Activated CD8-positive, alpha-beta memory T cell treated with anti-CD3 and anti-CD28 coated beads, Interleukin-2, amount 50 U/mL, for 48 hours (primary cell): ENCODE measurements at regions not wholly inside any gene's neighbourhood (a gene's known extent, or its start where the extent isn't known, plus 50 kb on each side); places are given as distances from the start of the nearest gene placed in this dataset.

Experiments
- DNase-seq: peaks from one replicate; pipeline ENCODE4 v3.0.0-alpha.2; 2020

GRCh38 chr16:63005356-63005755, 969.1 kb upstream of the CDH8 start:
- DNase-seq, result no peak

DNA sequence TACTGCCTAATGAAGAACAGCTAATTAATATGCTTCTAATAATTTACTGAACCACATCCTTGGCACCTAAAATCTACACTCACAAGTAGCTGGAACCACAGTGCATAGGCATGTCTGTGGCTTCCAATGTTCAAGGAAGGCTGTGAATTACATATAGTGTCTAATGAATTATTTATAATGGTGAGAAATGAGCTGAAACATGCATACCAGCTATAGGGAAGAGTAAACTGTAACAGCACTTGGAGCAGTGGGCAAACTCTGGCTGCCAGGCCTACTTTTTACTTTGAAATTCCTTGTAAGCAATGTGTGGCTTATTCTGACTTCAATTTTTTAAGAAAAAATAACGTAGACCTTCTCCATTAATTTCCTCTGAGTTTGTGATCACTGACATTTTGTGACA, 953.2 kb upstream of the CDH8 start:
- DNase-seq, result no peak

- DNase-seq, result no peak
Measured at GRCh38 chr16:62985722-62986121, 949.5 kb upstream of the CDH8 start.

- no peak for DNase-seq
Measured at GRCh38 chr16:62978451-62978850, 942.2 kb upstream of the CDH8 start.

DNA sequence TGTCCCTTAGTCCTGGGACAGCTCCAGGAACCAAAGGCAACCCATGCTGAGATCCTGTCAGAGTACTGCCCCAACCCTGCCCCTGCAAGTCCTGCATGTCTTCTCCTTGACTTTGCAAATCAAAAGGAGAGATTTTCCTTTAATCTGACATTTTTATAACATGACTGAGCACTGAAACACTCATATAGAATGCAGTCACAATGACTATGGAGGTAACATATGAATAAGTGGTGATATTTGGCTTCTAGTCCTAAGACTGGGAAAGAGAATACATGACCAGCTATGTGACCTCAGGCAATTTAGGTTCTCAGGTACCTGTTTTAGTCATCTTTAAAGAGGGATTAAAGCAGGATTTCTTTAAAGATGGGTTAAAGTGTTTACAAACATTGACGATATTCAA, 941.6 kb upstream of the CDH8 start:
- DNase-seq, result no peak

DNA sequence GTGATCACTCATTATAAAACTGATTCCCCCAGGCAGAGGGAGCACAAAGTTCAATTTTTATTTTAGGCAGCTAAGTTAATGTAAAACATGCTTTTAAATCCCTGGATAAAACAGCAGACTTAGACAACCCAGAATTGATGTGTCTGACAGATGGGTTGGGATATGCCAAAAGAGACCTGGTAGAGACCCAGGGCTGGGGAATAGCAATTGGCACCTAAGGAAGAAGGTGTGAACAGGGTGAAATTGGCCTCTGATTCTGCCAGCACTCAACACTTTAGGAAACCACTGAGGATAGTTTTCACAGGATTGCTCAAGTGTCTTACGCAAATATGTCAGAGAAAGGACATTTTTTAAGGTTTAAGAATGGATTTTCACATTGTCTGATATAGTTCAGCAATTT, 938.2 kb upstream of the CDH8 start:
- no peak for DNase-seq

DNA sequence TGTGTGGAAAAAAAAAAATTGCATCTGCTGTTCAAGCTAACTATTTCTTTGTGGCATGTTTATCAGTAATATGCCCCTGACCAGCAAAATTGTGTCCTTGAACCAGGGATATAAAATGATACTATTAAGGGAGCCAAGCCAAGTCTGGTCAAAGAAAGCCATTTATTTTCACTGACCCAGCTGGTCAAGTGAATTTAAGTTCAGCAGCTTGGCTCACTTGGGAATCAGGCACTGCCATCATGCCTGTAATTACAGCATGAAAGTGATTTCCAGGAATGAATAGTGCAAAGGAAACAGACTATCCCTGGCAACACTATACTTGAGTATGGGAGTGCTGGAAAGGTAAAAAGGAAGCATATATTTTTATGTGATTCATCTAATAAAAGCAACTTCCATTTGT, 934.6 kb upstream of the CDH8 start:
- DNase-seq, result no peak

GRCh38 chr16:62969711-62970318, 933.6 kb upstream of the CDH8 start:
- no peak for DNase-seq

DNA sequence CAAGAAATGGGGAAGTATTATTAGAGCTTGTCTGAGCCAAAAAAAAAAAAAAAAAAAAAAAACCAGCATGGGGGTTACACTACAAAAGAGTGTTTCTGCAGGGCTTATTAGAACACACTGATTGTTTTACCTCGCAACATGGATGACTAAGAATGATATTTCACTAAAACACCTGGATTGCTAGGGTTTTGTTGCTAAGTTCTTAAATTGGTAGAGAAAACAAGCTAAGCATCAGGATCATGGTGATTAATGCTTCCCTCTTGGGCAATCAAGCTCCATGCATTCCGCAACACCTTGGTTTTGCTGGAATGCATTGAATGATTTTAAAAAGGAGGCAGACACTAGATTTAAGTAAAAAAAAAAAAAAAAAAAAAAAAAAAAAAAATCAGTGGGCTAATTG, 931.4 kb upstream of the CDH8 start:
- DNase-seq, result no peak

DNA sequence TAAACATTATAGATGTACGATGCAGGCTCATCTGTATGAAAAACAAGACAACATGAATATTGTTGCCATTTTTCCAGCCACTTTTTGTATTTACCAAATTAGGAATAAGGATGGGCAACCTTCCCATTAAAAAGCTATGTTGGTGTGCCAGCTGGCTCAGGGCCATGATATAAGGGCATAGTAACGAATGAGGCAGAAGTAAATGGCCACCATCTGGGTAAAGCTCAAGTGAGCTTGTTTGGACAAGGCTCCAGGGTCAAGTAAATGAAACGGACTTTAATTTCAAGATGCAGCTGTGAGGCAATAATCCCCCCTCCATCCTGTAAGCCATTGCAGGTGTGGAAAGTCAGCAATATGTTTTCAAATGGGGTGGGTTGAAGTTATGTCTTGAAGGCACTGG, 930.9 kb upstream of the CDH8 start:
- no peak for DNase-seq

- no peak for DNase-seq
Measured at GRCh38 chr16:62966626-62967025, 930.4 kb upstream of the CDH8 start.

- DNase-seq, result no peak
Measured at GRCh38 chr16:62965831-62966230, 929.6 kb upstream of the CDH8 start.

DNA sequence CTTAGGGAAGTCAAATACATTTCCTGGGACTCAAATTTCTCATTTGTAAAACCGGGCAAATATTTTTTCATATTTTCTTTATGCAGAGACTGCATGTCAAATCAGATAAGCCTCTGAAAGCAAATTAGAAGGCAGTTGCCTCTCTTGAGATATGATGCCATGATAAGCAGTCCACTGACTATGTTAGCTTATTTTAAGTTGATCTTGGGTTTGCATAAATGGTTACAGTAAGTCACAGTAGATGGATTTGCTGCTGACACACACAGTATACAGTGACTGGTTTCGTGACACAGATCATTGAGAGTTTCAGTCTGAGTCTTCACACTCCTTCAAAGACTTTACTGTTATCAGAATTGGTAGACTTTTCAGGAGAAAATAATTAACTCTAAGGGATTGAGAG, 927.6 kb upstream of the CDH8 start:
- DNase-seq, result no peak

- DNase-seq, result no peak
Measured at GRCh38 chr16:62955033-62955349, 918.8 kb upstream of the CDH8 start.

DNA sequence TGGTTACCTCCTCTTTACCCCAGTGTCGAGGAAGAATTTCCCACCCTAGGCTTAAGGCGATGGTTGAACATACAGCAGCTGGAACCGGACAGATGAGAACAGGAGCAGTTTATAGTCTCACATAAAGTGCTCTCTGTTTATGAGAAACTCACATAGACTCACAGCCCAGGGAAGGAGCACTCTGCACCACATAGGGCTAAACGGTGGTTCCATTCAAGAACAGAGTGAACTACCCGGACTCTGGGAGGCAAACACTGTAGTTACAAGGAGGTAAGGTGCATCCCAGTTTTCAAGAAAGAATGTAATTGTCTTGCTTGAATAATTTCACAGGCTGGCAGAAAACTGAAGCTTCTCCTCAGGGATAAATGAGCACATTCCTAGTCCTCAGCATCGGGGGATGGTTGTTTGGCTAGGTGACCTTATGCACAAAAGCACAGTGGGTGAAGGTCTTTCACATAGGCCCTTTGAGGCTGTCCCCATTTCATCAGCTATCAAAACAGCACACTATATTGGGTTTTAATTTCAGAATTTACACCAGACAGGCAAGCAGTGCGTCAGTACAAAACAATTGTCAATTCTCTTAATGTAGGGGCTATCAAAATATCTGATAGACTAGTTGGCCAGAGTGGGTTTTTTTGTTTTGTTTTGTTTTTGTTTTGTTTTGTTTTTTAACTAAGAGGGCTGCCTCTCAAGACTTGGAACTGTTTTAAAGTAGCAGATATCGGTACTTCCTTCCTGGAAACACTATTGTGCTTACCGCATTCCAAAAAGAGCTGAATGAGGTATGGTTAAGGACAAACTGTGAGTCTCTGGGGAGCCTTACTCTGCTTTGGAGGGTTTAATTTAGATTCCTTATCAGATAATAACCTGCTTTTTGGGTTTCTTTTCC, 918.1 kb upstream of the CDH8 start:
- DNase-seq, result no peak

GRCh38 chr16:62950351-62950750, 914.1 kb upstream of the CDH8 start:
- no peak for DNase-seq

- DNase-seq, result no peak
Measured at GRCh38 chr16:62940569-62940968, 904.3 kb upstream of the CDH8 start.

- no peak for DNase-seq
Measured at GRCh38 chr16:62939687-62940086, 903.4 kb upstream of the CDH8 start.

GRCh38 chr16:62933929-62934328, 897.7 kb upstream of the CDH8 start:
- DNase-seq, result no peak

- no peak for DNase-seq
Measured at GRCh38 chr16:62929593-62929992, 893.4 kb upstream of the CDH8 start.

GRCh38 chr16:62927122-62927521, 890.9 kb upstream of the CDH8 start:
- DNase-seq, result no peak

- DNase-seq, result no peak
Measured at GRCh38 chr16:62926121-62926801, 890.0 kb upstream of the CDH8 start.

DNA sequence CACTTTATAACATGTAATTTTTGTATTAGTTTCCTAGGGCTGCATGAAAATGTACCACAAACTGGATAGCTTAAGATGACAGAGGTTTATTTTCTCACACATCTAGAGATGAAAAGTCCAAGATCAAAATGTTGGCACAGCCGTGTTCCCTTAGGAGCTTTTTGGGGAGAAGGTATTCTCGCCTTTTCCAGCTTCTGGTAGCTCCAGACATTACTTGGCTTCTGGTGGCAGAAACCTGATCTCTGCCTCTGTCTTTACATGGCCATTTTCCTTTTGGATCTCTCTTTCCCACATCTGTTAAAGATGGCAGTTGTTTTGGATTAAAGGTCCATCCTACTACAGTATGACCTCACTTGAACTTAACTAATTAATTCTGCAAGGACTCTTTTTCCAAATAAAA, 885.7 kb upstream of the CDH8 start:
- DNase-seq, result no peak

DNA sequence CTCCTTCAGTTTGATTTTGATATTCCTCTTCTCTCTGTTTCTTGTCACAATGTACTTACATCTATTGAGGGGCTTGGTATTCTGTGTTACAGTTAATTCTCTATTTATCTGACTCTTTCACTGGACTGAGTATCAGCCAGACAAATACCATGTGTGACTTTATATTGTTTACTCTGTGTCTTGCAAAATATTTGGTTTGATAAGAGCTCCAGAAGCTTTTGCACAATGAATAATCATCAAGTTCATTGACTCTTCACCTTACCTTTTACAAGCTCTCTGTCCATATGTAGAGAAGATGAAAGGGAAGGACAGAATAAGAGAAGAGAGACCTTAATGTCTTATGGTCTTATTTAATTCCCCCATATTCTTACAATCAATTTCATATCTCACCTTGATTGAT, 877.7 kb upstream of the CDH8 start:
- DNase-seq, result no peak
